ENCODE measurements at regions not wholly inside any gene's neighbourhood (a gene's known extent, or its start where the extent isn't known, plus 50 kb on each side); places are given as distances from the start of the nearest gene placed in this dataset.

GRCh38 chr3:159174715-159175692, 373.1 kb downstream of the MFSD1 start:
- DNase-seq = no peak

- DNase-seq = no peak
Measured at GRCh38 chr3:159178209-159178897, 376.5 kb downstream of the MFSD1 start.

GRCh38 chr3:159182961-159183360, 381.1 kb downstream of the MFSD1 start:
- no peak for DNase-seq

- DNase-seq = no peak
Measured at GRCh38 chr3:159185443-159186050, 383.7 kb downstream of the MFSD1 start.

- DNase-seq = no peak
Measured at GRCh38 chr3:159186581-159186980, 384.7 kb downstream of the MFSD1 start.

GRCh38 chr3:159187232-159187631, 385.4 kb downstream of the MFSD1 start:
- no peak for DNase-seq

- DNase-seq = no peak
Measured at GRCh38 chr3:159187706-159188105, 385.9 kb downstream of the MFSD1 start.

- no peak for DNase-seq
Measured at GRCh38 chr3:159189994-159190669, 388.3 kb downstream of the MFSD1 start.

- no peak for DNase-seq
Measured at GRCh38 chr3:159191447-159191846, 389.6 kb downstream of the MFSD1 start.

GRCh38 chr3:159196359-159196758, 394.5 kb downstream of the MFSD1 start:
- DNase-seq = no peak

- DNase-seq = no peak
Measured at GRCh38 chr3:159200176-159200575, 398.3 kb downstream of the MFSD1 start.

GRCh38 chr3:159208050-159208449, 406.2 kb downstream of the MFSD1 start:
- DNase-seq = no peak

- no peak for DNase-seq
Measured at GRCh38 chr3:159209459-159209858, 407.6 kb downstream of the MFSD1 start.

- DNase-seq = no peak
Measured at GRCh38 chr3:159210336-159210735, 408.5 kb downstream of the MFSD1 start.

- DNase-seq = no peak
Measured at GRCh38 chr3:159216311-159216710, 414.5 kb downstream of the MFSD1 start.

GRCh38 chr3:159219231-159219630, 417.4 kb downstream of the MFSD1 start:
- no peak for DNase-seq

GRCh38 chr3:159221335-159221734, 419.5 kb downstream of the MFSD1 start:
- no peak for DNase-seq

GRCh38 chr3:159229116-159229680, 427.3 kb downstream of the MFSD1 start:
- DNase-seq = no peak

- DNase-seq = no peak
Measured at GRCh38 chr3:159232966-159233365, 431.1 kb downstream of the MFSD1 start.

- DNase-seq = no peak
Measured at GRCh38 chr3:159233734-159234133, 431.9 kb downstream of the MFSD1 start.

GRCh38 chr3:159234306-159234705, 432.5 kb downstream of the MFSD1 start:
- DNase-seq = no peak

GRCh38 chr3:159236321-159236720, 434.5 kb downstream of the MFSD1 start:
- no peak for DNase-seq

GRCh38 chr3:159237226-159237625, 435.4 kb downstream of the MFSD1 start:
- DNase-seq = no peak
